ENCODE measurements at regions not wholly inside any gene's neighbourhood (a gene's known extent, or its start where the extent isn't known, plus 50 kb on each side); places are given as distances from the start of the nearest gene placed in this dataset.

DNA sequence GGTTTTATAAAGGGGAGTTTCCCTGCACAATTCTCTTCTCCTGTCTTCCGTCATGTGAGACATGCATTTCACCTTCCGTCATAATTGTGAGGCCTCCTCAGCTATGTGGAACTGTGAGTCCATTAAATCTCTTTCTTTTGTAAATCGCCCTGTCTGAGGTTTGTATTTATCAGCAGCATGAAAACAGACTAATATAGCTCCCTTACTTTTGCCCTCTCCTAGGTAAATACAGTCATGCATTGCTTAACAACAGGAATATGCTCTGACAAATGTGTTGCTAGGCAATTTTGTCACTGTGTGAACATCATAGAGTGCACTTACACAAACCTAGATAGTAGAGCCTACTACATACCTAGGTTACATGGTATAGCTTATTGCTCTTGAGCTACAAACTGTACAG is 616.8 kb downstream of the RWDD3 start:
- TF ChIP-seq, protein P1, sequence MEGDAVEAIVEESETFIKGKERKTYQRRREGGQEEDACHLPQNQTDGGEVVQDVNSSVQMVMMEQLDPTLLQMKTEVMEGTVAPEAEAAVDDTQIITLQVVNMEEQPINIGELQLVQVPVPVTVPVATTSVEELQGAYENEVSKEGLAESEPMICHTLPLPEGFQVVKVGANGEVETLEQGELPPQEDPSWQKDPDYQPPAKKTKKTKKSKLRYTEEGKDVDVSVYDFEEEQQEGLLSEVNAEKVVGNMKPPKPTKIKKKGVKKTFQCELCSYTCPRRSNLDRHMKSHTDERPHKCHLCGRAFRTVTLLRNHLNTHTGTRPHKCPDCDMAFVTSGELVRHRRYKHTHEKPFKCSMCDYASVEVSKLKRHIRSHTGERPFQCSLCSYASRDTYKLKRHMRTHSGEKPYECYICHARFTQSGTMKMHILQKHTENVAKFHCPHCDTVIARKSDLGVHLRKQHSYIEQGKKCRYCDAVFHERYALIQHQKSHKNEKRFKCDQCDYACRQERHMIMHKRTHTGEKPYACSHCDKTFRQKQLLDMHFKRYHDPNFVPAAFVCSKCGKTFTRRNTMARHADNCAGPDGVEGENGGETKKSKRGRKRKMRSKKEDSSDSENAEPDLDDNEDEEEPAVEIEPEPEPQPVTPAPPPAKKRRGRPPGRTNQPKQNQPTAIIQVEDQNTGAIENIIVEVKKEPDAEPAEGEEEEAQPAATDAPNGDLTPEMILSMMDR (IDR thresholded peaks at IDR 0.05; ENCODE audit: insufficient read depth, low read length): no peak
- TF ChIP-seq, protein P2, sequence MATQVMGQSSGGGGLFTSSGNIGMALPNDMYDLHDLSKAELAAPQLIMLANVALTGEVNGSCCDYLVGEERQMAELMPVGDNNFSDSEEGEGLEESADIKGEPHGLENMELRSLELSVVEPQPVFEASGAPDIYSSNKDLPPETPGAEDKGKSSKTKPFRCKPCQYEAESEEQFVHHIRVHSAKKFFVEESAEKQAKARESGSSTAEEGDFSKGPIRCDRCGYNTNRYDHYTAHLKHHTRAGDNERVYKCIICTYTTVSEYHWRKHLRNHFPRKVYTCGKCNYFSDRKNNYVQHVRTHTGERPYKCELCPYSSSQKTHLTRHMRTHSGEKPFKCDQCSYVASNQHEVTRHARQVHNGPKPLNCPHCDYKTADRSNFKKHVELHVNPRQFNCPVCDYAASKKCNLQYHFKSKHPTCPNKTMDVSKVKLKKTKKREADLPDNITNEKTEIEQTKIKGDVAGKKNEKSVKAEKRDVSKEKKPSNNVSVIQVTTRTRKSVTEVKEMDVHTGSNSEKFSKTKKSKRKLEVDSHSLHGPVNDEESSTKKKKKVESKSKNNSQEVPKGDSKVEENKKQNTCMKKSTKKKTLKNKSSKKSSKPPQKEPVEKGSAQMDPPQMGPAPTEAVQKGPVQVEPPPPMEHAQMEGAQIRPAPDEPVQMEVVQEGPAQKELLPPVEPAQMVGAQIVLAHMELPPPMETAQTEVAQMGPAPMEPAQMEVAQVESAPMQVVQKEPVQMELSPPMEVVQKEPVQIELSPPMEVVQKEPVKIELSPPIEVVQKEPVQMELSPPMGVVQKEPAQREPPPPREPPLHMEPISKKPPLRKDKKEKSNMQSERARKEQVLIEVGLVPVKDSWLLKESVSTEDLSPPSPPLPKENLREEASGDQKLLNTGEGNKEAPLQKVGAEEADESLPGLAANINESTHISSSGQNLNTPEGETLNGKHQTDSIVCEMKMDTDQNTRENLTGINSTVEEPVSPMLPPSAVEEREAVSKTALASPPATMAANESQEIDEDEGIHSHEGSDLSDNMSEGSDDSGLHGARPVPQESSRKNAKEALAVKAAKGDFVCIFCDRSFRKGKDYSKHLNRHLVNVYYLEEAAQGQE (IDR thresholded peaks at IDR 0.05; ENCODE audit: insufficient replicate concordance, low read depth): no peak
- no peak for TF ChIP-seq POLR2AphosphoS5 (IDR thresholded peaks at IDR 0.05; ENCODE audit: low read depth)
- no peak for TF ChIP-seq SPI1 (IDR thresholded peaks at IDR 0.05; ENCODE audit: borderline replicate concordance, low read depth)
- TF ChIP-seq GABPA (IDR thresholded peaks at IDR 0.05; ENCODE audit: low read depth): no peak
